Activated CD8-positive, alpha-beta T cell treated with anti-CD3 and anti-CD28 coated beads for 36 hours (primary cell): ENCODE measurements at regions not wholly inside any gene's neighbourhood (a gene's known extent, or its start where the extent isn't known, plus 50 kb on each side); places are given as distances from the start of the nearest gene placed in this dataset.

Experiments
- ATAC-seq: fragments of 200-7000 bp; cut with Tn5 transposase; one replicate; pipeline ENCODE4 v1.10.0; 2021; ENCODE audit warnings: mild to moderate bottlenecking, moderate library complexity
- CTCF ChIA-PET: fragments of 350-600 bp; sonication (Branson Sonifier 250); formaldehyde crosslinking; loops from one replicate; lab custom pipeline; 2021; ENCODE audit warnings: antibody characterized with exemption; lab: Charles Lee
- POLR2A ChIA-PET: fragments of 350-600 bp; sonication (Branson Sonifier 250); formaldehyde crosslinking; loops from one replicate; lab custom pipeline; 2021; ENCODE audit warnings: antibody characterized with exemption; lab: Charles Lee
- DNase-seq: peaks from one replicate; pipeline ENCODE4 v3.0.0-alpha.2; 2020
- H3K27ac Mint-ChIP-seq: one replicate; pipeline ENCODE4 v1.8.0; 2021; ENCODE audit warnings: mild to moderate bottlenecking, mixed read lengths
- H3K27me3 Mint-ChIP-seq: one replicate; pipeline ENCODE4 v1.8.0; 2021; ENCODE audit warnings: mixed read lengths
- H3K36me3 Mint-ChIP-seq: one replicate; pipeline ENCODE4 v1.8.0; 2021; ENCODE audit warnings: low read depth, mixed read lengths
- H3K4me1 Mint-ChIP-seq: one replicate; pipeline ENCODE4 v1.8.0; 2021; ENCODE audit warnings: low read depth, mixed read lengths
- H3K4me3 Mint-ChIP-seq: one replicate; pipeline ENCODE4 v1.8.0; 2021; ENCODE audit warnings: mild to moderate bottlenecking, moderate library complexity, mixed read lengths
- H3K9me3 Mint-ChIP-seq: one replicate; pipeline ENCODE4 v1.8.0; 2021; ENCODE audit warnings: mixed read lengths
- intact Hi-C: fragments of 100-400 bp; cut with micrococcal nuclease; formaldehyde crosslinking; loops from one replicate; pipeline ENCODE4 v1.10.0; 2022
- TF ChIP-seq, protein P1 (sequence below): fragments of 200-600 bp; IDR thresholded peaks from one replicate; pipeline ENCODE4 v1.8.0; 2022; ENCODE audit warnings: antibody characterized with exemption, mild to moderate bottlenecking

- ATAC-seq (no peak), DNase-seq (no peak)
- TF ChIP-seq, protein P1, sequence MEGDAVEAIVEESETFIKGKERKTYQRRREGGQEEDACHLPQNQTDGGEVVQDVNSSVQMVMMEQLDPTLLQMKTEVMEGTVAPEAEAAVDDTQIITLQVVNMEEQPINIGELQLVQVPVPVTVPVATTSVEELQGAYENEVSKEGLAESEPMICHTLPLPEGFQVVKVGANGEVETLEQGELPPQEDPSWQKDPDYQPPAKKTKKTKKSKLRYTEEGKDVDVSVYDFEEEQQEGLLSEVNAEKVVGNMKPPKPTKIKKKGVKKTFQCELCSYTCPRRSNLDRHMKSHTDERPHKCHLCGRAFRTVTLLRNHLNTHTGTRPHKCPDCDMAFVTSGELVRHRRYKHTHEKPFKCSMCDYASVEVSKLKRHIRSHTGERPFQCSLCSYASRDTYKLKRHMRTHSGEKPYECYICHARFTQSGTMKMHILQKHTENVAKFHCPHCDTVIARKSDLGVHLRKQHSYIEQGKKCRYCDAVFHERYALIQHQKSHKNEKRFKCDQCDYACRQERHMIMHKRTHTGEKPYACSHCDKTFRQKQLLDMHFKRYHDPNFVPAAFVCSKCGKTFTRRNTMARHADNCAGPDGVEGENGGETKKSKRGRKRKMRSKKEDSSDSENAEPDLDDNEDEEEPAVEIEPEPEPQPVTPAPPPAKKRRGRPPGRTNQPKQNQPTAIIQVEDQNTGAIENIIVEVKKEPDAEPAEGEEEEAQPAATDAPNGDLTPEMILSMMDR, result no peak
- CTCF ChIA-PET, result no interaction called here
- POLR2A ChIA-PET, result no interaction called here
- H3K27me3 Mint-ChIP-seq, result no peaks in the 10 kb centered on the region
- intact Hi-C loops, result no loop called here
- H3K4me3 Mint-ChIP-seq, result no peak overlapping the region
- no peaks in the 10 kb centered on the region for H3K4me1 Mint-ChIP-seq
- no peaks in the 10 kb centered on the region for H3K36me3 Mint-ChIP-seq
- peaks cover 1% of the 10 kb centered on the region for H3K9me3 Mint-ChIP-seq
- H3K27ac Mint-ChIP-seq, result no peak overlapping the region
Measured at GRCh38 chr7:68272507-68272906, 1275.9 kb downstream of the TYW1 start.

GRCh38 chr7:68276725-68277124, 1280.1 kb downstream of the TYW1 start:
- Mint-ChIP-seq H3K27ac (no peak overlapping the region), H3K36me3 (no peaks in the 10 kb centered on the region)
- CTCF ChIA-PET, result no interaction called here

GRCh38 chr7:68279827-68280400, 1283.3 kb downstream of the TYW1 start:
- POLR2A ChIA-PET, result no interaction called here
- ATAC-seq (no peak), DNase-seq (no peak)
- no peak overlapping the region for H3K4me3 Mint-ChIP-seq
- intact Hi-C loops, result no loop called here
- no peaks in the 10 kb centered on the region for H3K36me3 Mint-ChIP-seq
- CTCF ChIA-PET, result no interaction called here
- H3K27ac Mint-ChIP-seq, result no peak overlapping the region
- H3K27me3 Mint-ChIP-seq, result no peaks in the 10 kb centered on the region
- TF ChIP-seq, protein P1, result no peak
- H3K9me3 Mint-ChIP-seq, result peaks cover 19% of the 10 kb centered on the region
- no peaks in the 10 kb centered on the region for H3K4me1 Mint-ChIP-seq

More at GRCh38 chr7:68276725-68277124, 1280.1 kb downstream of the TYW1 start:
- Mint-ChIP-seq H3K4me3 (no peak overlapping the region), H3K4me1 (no peaks in the 10 kb centered on the region), H3K27me3 (no peaks in the 10 kb centered on the region), H3K9me3 (no peaks in the 10 kb centered on the region)
- TF ChIP-seq, protein P1, result no peak
- ATAC-seq, result no peak
- POLR2A ChIA-PET, result no interaction called here
- DNase-seq, result no peak
- intact Hi-C loops, result no loop called here

- Mint-ChIP-seq H3K27ac (no peak overlapping the region), H3K4me3 (no peak overlapping the region), H3K9me3 (peaks cover 22% of the 10 kb centered on the region), H3K4me1 (no peaks in the 10 kb centered on the region), H3K36me3 (no peaks in the 10 kb centered on the region), H3K27me3 (no peaks in the 10 kb centered on the region)
- CTCF ChIA-PET, result no interaction called here
- intact Hi-C loops, result no loop called here
- TF ChIP-seq, protein P1, result no peak
- DNase-seq (no peak), ATAC-seq (no peak)
- POLR2A ChIA-PET, result no interaction called here
Measured at GRCh38 chr7:68280931-68281330, 1284.3 kb downstream of the TYW1 start.

DNA sequence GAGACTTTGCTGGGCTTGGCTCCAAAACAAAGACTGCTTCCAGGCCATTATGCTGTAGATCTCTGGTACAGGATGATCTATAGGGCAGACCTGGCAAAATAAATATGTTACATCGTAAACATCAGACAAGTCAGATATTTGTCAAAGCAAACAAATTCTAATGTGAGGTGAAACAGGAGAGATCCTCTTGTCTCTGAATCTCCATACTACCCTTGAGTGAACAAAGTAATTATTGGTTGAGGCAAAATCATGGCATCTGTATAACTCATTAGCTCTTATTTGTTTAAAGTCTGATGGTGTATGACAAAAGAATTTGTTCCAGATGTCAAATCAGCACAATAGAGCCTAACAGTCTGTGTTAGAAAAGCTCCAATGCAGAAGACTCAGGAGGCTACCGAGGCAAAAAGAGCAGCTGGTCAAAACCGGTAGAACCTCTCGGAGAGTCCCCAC, 1291.5 kb downstream of the TYW1 start:
- intact Hi-C loops, result no loop called here
- ChIA-PET CTCF (no interaction called here), POLR2A (no interaction called here)
- Mint-ChIP-seq H3K4me3 (no peak overlapping the region), H3K9me3 (peaks cover 29% of the 10 kb centered on the region), H3K27ac (no peak overlapping the region), H3K4me1 (no peaks in the 10 kb centered on the region), H3K36me3 (no peaks in the 10 kb centered on the region), H3K27me3 (no peaks in the 10 kb centered on the region)
- TF ChIP-seq, protein P1, result no peak
- DNase-seq (no peak), ATAC-seq (no peak)
